Parathyroid adenoma (tissue), 2 donors: ENCODE measurements at regions not wholly inside any gene's neighbourhood (a gene's known extent, or its start where the extent isn't known, plus 50 kb on each side); places are given as distances from the start of the nearest gene placed in this dataset.

Experiments
- H2AFZ ChIP-seq: fragments of 300-600 bp; sonication (generic); one replicate; pipeline ENCODE4 v1.7.0; 2017; ENCODE audit warnings: antibody characterized with exemption, mild to moderate bottlenecking
- H3K27ac ChIP-seq: fragments of 300-600 bp; sonication (generic); one replicate; pipeline ENCODE4 v1.7.0; 2017
- H3K27me3 ChIP-seq: fragments of 300-600 bp; sonication (generic); one replicate; pipeline ENCODE4 v1.7.0; 2017; ENCODE audit warnings: low read length; ENCODE audit not compliant: control insufficient read depth, insufficient read depth
- H3K36me3 ChIP-seq: fragments of 300-600 bp; sonication (generic); one replicate; pipeline ENCODE4 v1.7.0; 2017; ENCODE audit warnings: low read length; ENCODE audit not compliant: control insufficient read depth, insufficient read depth
- H3K4me1 ChIP-seq: fragments of 300-600 bp; sonication (generic); one replicate; pipeline ENCODE4 v1.7.0; 2017; ENCODE audit warnings: control low read depth
- H3K4me2 ChIP-seq: fragments of 300-600 bp; sonication (generic); one replicate; pipeline ENCODE4 v1.7.0; 2017; ENCODE audit warnings: low read length
- H3K4me3 ChIP-seq: fragments of 300-600 bp; sonication (generic); one replicate; pipeline ENCODE4 v1.7.0; 2017; ENCODE audit warnings: low read depth, low read length
- H3K79me2 ChIP-seq: fragments of 300-600 bp; sonication (generic); one replicate; pipeline ENCODE4 v1.7.0; 2017; ENCODE audit warnings: control low read depth
- H3K9ac ChIP-seq: fragments of 300-600 bp; sonication (generic); one replicate; pipeline ENCODE4 v1.7.0; 2017; ENCODE audit warnings: mild to moderate bottlenecking
- H3K9me3 ChIP-seq: fragments of 300-600 bp; sonication (generic); one replicate; pipeline ENCODE4 v1.7.0; 2017; ENCODE audit warnings: low read length; ENCODE audit not compliant: control insufficient read depth
- CTCF ChIP-seq: fragments of 300-600 bp; sonication (generic); IDR thresholded peaks from one replicate; pipeline ENCODE4 v1.7.0; 2017; ENCODE audit warnings: antibody characterized with exemption, mild to moderate bottlenecking
- donor health status: primary hyperparathyroidism.

DNA sequence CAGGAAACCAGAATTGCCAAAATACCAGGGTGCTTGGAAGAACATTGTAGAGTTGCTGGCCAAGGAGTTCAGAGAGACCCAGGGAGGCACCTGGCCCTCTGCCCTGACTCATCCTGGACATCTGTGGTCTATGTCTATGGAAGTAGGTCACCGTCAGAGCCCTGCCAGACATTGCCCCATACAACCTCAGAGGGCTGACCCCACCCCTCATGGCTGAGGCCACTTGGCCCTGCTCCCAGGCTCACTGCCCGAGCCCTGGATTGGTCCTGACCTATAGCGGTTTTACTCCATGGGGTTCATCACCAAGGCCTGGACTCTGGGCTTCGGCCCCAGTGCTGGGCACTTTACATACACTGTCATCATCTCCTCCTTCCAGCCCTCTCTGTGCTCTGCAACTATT, 233.1 kb downstream of the PTPRU start:
- no peak for TF ChIP-seq CTCF
- Histone ChIP-seq H3K36me3 (no peaks in the 10 kb centered on the region), H3K27me3 (no peaks in the 10 kb centered on the region), H3K4me3 (no peak overlapping the region), H3K27ac (no peak overlapping the region), H2AFZ (no peak overlapping the region), H3K79me2 (no peaks in the 10 kb centered on the region), H3K4me1 (no peaks in the 10 kb centered on the region), H3K4me2 (no peak overlapping the region), H3K9ac (no peak overlapping the region), H3K9me3 (no peaks in the 10 kb centered on the region)

DNA sequence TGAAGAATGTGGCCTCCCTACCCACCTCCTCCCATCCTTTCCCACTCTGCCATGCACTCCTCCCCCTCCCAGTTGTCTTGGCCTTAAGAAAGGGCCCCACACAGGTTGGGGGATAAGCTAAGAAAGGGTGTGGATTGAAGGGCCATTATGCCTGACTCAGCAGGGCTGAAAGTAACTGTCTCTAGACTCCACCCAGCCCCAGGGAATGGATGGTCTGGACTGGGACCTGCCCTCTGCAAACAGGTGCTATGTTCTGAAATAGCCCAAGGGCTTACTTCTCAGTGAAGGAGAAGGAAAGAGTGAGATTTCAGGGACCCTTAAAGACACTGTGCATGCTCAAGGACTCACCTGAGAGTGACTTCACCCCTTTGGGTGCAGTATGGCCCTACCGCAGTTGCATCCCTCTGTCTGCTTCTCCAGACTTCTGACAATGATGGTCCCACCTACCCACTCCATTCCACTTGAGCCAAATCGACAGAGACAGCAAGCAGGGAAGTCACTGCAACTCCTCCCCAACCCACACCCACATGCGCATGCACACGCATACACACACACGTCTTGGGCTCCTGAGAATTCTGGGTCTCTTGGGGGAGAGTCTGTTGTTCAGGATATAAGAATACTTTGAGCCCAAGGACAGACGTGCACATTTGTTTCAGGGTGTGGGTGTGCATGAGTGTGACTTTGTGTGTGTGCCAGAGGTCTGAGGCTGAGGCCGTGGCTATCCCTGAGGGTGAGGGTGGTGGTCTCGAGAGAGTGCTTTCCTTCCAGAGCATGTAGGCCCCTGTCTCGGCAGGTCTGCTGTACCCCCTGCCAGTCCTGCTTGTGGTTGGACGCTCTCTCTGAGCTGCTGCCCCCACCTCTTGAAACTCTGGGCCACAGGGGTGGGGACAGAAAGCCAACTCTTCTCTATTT, 231.9 kb downstream of the PTPRU start:
- Histone ChIP-seq H3K4me1 (no peaks in the 10 kb centered on the region), H3K9ac (no peak overlapping the region), H3K4me2 (no peak overlapping the region), H3K4me3 (no peak overlapping the region), H3K27me3 (no peaks in the 10 kb centered on the region), H3K9me3 (no peaks in the 10 kb centered on the region), H3K27ac (no peak overlapping the region), H3K79me2 (no peaks in the 10 kb centered on the region), H2AFZ (no peak overlapping the region), H3K36me3 (no peaks in the 10 kb centered on the region)
- TF ChIP-seq CTCF, result no peak

- Histone ChIP-seq H3K4me2 (no peak overlapping the region), H3K9ac (no peak overlapping the region), H3K4me3 (no peak overlapping the region), H3K27me3 (no peaks in the 10 kb centered on the region), H3K79me2 (no peaks in the 10 kb centered on the region), H3K4me1 (no peaks in the 10 kb centered on the region), H2AFZ (no peak overlapping the region), H3K36me3 (no peaks in the 10 kb centered on the region), H3K27ac (no peak overlapping the region), H3K9me3 (no peaks in the 10 kb centered on the region)
- no peak for TF ChIP-seq CTCF
Measured at GRCh38 chr1:29466258-29466657, 229.9 kb downstream of the PTPRU start.

DNA sequence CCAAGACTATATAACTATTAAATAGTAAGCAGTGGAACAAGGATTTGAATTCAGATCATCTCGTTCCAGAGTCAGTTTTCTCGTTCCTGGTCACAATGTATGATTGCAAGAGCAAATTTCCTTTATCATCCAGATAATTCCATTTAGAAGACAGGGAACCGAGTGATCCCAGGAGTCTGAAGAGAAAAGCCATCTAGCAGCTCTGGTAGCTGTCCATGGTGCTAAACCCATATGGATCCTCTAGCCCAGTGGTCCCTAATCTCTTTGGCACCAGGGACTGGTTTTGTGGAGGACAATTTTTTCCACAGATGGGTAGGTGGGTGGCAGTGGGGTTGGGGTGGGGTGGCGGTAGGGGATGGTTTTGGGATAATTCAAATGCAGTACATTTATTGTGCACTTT, 229.4 kb downstream of the PTPRU start:
- Histone ChIP-seq H2AFZ (no peak overlapping the region), H3K4me1 (no peaks in the 10 kb centered on the region), H3K36me3 (no peaks in the 10 kb centered on the region), H3K4me2 (no peak overlapping the region), H3K79me2 (no peaks in the 10 kb centered on the region), H3K9ac (no peak overlapping the region), H3K27me3 (no peaks in the 10 kb centered on the region), H3K9me3 (no peaks in the 10 kb centered on the region), H3K27ac (no peak overlapping the region), H3K4me3 (no peak overlapping the region)
- TF ChIP-seq CTCF, result no peak

- no peak overlapping the region for H2AFZ ChIP-seq
- no peaks in the 10 kb centered on the region for H3K27me3 ChIP-seq
- no peak overlapping the region for H3K27ac ChIP-seq
- no peak overlapping the region for H3K4me2 ChIP-seq
- H3K9ac ChIP-seq, result no peak overlapping the region
- no peaks in the 10 kb centered on the region for H3K4me1 ChIP-seq
- H3K36me3 ChIP-seq, result no peaks in the 10 kb centered on the region
- TF ChIP-seq CTCF, result no peak
- H3K79me2 ChIP-seq, result no peaks in the 10 kb centered on the region
- no peaks in the 10 kb centered on the region for H3K9me3 ChIP-seq
- no peak overlapping the region for H3K4me3 ChIP-seq
Measured at GRCh38 chr1:29462096-29462495, 225.8 kb downstream of the PTPRU start.
